GM21515 (cell line): ENCODE measurements at regions not wholly inside any gene's neighbourhood (a gene's known extent, or its start where the extent isn't known, plus 50 kb on each side); places are given as distances from the start of the nearest gene placed in this dataset.

Experiments used
- ATAC-seq: cut with Tn5 transposase; IDR thresholded peaks from one replicate; pipeline ENCODE4 v1.9.1; 2021; ENCODE audit not compliant: unreplicated experiment

- ATAC-seq = no peak
These were observed 540.8 kb downstream of the BNC2 start for GRCh38 chr9:16329671-16330113.

GRCh38 chr9:16331031-16331430 is 539.4 kb downstream of the BNC2 start:
- ATAC-seq = no peak

- no peak for ATAC-seq
These were observed 538.9 kb downstream of the BNC2 start for GRCh38 chr9:16331527-16331926.

GRCh38 chr9:16333691-16334090 is 536.8 kb downstream of the BNC2 start:
- no peak for ATAC-seq

- ATAC-seq = no peak
These were observed 534.5 kb downstream of the BNC2 start for GRCh38 chr9:16335788-16336580.

GRCh38 chr9:16336833-16337232 is 533.6 kb downstream of the BNC2 start:
- ATAC-seq = no peak

- no peak for ATAC-seq
These were observed 533.0 kb downstream of the BNC2 start for GRCh38 chr9:16337322-16338029.

GRCh38 chr9:16341177-16341576 is 529.3 kb downstream of the BNC2 start:
- ATAC-seq = no peak

- no peak for ATAC-seq
These were observed 528.0 kb downstream of the BNC2 start for GRCh38 chr9:16342246-16343020.

- no peak for ATAC-seq
These were observed 526.9 kb downstream of the BNC2 start for GRCh38 chr9:16343249-16344237.

GRCh38 chr9:16344343-16344742 is 526.1 kb downstream of the BNC2 start:
- no peak for ATAC-seq

GRCh38 chr9:16345902-16346301 is 524.6 kb downstream of the BNC2 start:
- ATAC-seq = no peak

GRCh38 chr9:16347886-16348285 is 522.6 kb downstream of the BNC2 start:
- ATAC-seq = no peak

- no peak for ATAC-seq
These were observed 521.9 kb downstream of the BNC2 start for GRCh38 chr9:16348531-16348930.

GRCh38 chr9:16352251-16352650 is 518.2 kb downstream of the BNC2 start:
- no peak for ATAC-seq

GRCh38 chr9:16352791-16353401 is 517.6 kb downstream of the BNC2 start:
- no peak for ATAC-seq

GRCh38 chr9:16356196-16356765 is 514.2 kb downstream of the BNC2 start:
- no peak for ATAC-seq

GRCh38 chr9:16357828-16358227 is 512.6 kb downstream of the BNC2 start:
- ATAC-seq = no peak

GRCh38 chr9:16358751-16359150 is 511.7 kb downstream of the BNC2 start:
- ATAC-seq = no peak
